Stimulated activated CD8-positive, alpha-beta memory T cell treated with anti-CD3 and anti-CD28 coated beads, Interleukin-4, amount 100 ng/mL, for 48 hours (primary cell): ENCODE measurements at regions not wholly inside any gene's neighbourhood (a gene's known extent, or its start where the extent isn't known, plus 50 kb on each side); places are given as distances from the start of the nearest gene placed in this dataset.
"Not testable (repeated sequence)": the region's sequence is repeated elsewhere in the genome, so short reads cannot be mapped to it uniquely, and the experiment has no call there.

Source experiments
- DNase-seq: peaks from one replicate; pipeline ENCODE4 v3.0.0-alpha.2; 2020

GRCh38 chr13:65675383-65675782, 1554.8 kb downstream of the PCDH9 start:
- DNase-seq, result not testable (repeated sequence)

- no peak for DNase-seq
Observed at GRCh38 chr13:65670014-65670625, 1560.0 kb downstream of the PCDH9 start.

- DNase-seq, result no peak
Observed at GRCh38 chr13:65660731-65661130, 1569.4 kb downstream of the PCDH9 start.

- DNase-seq, result no peak
Observed at GRCh38 chr13:65656740-65657329, 1573.3 kb downstream of the PCDH9 start.

- DNase-seq, result no peak
Observed at GRCh38 chr13:65653613-65654012, 1576.5 kb downstream of the PCDH9 start.

- no peak for DNase-seq
Observed at GRCh38 chr13:65650321-65650720, 1579.8 kb downstream of the PCDH9 start.

- no peak for DNase-seq
Observed at GRCh38 chr13:65642996-65643395, 1587.1 kb downstream of the PCDH9 start.

GRCh38 chr13:65642301-65642700, 1587.8 kb downstream of the PCDH9 start:
- DNase-seq, result no peak

GRCh38 chr13:65638572-65639168, 1591.5 kb downstream of the PCDH9 start:
- no peak for DNase-seq

- no peak for DNase-seq
Observed at GRCh38 chr13:65633806-65634205, 1596.3 kb downstream of the PCDH9 start.

GRCh38 chr13:65631078-65631477, 1599.1 kb downstream of the PCDH9 start:
- DNase-seq, result no peak

- no peak for DNase-seq
Observed at GRCh38 chr13:65629926-65630325, 1600.2 kb downstream of the PCDH9 start.

- DNase-seq, result no peak
Observed at GRCh38 chr13:65623148-65623547, 1607.0 kb downstream of the PCDH9 start.

GRCh38 chr13:65615506-65615905, 1614.6 kb downstream of the PCDH9 start:
- DNase-seq, result no peak

- DNase-seq, result no peak
Observed at GRCh38 chr13:65613004-65613403, 1617.1 kb downstream of the PCDH9 start.

GRCh38 chr13:65609350-65609749, 1620.8 kb downstream of the PCDH9 start:
- DNase-seq, result no peak

- no peak for DNase-seq
Observed at GRCh38 chr13:65606622-65607021, 1623.5 kb downstream of the PCDH9 start.

- no peak for DNase-seq
Observed at GRCh38 chr13:65605396-65605795, 1624.7 kb downstream of the PCDH9 start.

GRCh38 chr13:65603160-65603559, 1627.0 kb downstream of the PCDH9 start:
- no peak for DNase-seq

GRCh38 chr13:65601855-65602254, 1628.3 kb downstream of the PCDH9 start:
- no peak for DNase-seq

GRCh38 chr13:65600702-65601101, 1629.4 kb downstream of the PCDH9 start:
- DNase-seq, result no peak

GRCh38 chr13:65597839-65598818, 1632.0 kb downstream of the PCDH9 start:
- no peak for DNase-seq

GRCh38 chr13:65595916-65596315, 1634.2 kb downstream of the PCDH9 start:
- DNase-seq, result no peak
